Hepatocyte (in vitro differentiated cells): ENCODE measurements at regions not wholly inside any gene's neighbourhood (a gene's known extent, or its start where the extent isn't known, plus 50 kb on each side); places are given as distances from the start of the nearest gene placed in this dataset.

ENCODE experiments used
- EZH2 ChIP-seq: fragments of 200-600 bp; sonication (generic); IDR thresholded peaks from 2 replicates; pipeline ENCODE4 v1.6.1; 2016; ENCODE audit warnings: antibody characterized with exemption, mild to moderate bottlenecking, borderline replicate concordance
- EZH2phosphoT487 ChIP-seq: fragments of 200-600 bp; sonication (generic); IDR thresholded peaks from one replicate; pipeline ENCODE4 v1.6.1; 2018; ENCODE audit warnings: antibody characterized with exemption, mild to moderate bottlenecking, low read depth, moderate library complexity; ENCODE audit not compliant: unreplicated experiment, severe bottlenecking
- TF ChIP-seq, protein P1 (sequence below): fragments of 200-600 bp; sonication (generic); IDR thresholded peaks from 2 replicates; pipeline ENCODE4 v1.5.1; 2016; ENCODE audit warnings: antibody characterized with exemption, mild to moderate bottlenecking; ENCODE audit not compliant: poor library complexity

DNA sequence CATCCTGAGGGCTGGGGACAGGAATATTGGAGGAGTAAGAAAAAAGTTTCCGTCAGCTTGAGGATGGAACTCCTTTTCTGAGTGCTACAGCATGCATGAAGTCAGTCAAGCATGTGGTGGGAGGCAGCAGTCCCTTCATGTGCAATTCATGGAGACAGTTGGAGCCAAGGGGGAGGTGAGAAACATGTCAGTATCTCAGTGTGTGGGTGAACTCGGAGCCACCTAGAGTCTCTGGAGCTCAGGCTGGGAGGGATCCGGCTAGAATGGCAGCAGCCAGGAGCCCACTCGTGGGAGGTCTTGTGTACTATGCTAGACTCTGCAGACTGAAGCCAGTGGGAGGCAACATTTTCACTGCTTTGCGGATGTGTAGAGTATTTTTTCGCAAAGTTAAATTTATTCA lies 60.3 kb downstream of the AVPR1A start:
- TF ChIP-seq, protein P1, sequence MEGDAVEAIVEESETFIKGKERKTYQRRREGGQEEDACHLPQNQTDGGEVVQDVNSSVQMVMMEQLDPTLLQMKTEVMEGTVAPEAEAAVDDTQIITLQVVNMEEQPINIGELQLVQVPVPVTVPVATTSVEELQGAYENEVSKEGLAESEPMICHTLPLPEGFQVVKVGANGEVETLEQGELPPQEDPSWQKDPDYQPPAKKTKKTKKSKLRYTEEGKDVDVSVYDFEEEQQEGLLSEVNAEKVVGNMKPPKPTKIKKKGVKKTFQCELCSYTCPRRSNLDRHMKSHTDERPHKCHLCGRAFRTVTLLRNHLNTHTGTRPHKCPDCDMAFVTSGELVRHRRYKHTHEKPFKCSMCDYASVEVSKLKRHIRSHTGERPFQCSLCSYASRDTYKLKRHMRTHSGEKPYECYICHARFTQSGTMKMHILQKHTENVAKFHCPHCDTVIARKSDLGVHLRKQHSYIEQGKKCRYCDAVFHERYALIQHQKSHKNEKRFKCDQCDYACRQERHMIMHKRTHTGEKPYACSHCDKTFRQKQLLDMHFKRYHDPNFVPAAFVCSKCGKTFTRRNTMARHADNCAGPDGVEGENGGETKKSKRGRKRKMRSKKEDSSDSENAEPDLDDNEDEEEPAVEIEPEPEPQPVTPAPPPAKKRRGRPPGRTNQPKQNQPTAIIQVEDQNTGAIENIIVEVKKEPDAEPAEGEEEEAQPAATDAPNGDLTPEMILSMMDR: no peak
- TF ChIP-seq EZH2: no peak
- TF ChIP-seq EZH2phosphoT487: no peak
